AG08395 (cell line): ENCODE measurements at regions not wholly inside any gene's neighbourhood (a gene's known extent, or its start where the extent isn't known, plus 50 kb on each side); places are given as distances from the start of the nearest gene placed in this dataset.
A peak's percentile ranks its signal among the peaks of the same experiment; 100 is the strongest.
"Not testable (repeated sequence)": the region's sequence is repeated elsewhere in the genome, so short reads cannot be mapped to it uniquely, and the experiment has no call there.

Experiments used
- DNase-seq: peaks from one replicate; pipeline ENCODE4 v3.0.0; 2012; ENCODE audit warnings: mixed read lengths, low spot score

DNA sequence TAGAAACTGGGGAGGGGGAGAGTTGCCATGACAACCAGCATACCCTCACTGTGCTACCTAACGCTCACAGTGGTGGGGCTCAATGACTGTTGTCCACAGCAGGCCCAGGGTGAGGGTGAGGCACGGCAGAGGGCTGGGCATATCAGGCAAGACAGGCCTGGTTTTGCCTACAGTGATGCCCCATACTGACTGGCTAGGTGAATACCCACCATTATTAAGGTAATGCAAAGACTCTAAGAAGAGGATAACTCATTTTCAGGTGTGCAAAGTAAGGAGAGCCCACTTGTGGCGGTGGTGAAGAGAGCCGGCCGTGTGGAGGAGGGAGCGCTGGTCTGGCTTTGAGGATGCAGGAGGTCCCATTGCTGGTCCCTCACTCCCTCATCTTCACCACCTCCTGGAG lies 422.3 kb downstream of the FUT8 start:
- DNase-seq = no peak

DNA sequence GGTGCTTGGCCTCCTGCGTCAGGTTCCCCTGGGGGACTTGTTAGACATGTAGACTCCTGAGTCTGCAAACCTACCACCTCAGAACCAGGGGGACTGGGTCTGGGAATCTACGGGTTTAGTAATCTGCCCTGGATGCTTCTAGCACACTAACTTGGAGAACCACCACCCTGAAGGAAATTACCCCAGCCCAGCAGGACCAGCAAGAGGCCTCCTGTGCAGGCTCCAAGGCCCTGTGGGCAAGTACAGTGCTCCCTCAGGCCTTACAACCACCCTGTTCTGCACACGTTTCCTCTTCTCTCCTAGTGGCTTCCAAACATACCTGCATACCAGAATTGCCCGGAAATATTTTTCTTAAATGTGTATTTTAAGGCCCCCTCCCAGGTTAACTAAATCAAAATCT lies 423.0 kb downstream of the FUT8 start:
- DNase-seq = no peak

DNA sequence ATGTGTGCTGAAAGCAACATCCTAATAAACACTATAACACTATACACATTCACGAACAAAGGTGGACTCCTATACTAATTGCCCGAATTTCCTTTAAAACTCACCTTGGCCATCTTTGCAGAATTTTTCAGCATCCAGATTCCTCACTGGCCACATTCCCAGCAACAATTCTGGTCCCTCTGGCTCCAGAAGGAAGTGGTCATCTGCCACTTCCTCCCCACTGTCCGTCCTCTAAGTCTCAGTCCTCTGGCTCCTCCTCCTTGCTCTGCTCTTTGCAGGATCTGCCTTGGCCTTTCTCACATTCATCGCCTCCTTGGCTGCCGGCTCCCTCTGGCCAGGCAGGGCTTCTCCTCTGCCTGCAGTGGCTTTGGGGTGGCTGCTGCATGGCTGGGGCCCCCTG lies 426.0 kb downstream of the FUT8 start:
- no peak for DNase-seq

DNA sequence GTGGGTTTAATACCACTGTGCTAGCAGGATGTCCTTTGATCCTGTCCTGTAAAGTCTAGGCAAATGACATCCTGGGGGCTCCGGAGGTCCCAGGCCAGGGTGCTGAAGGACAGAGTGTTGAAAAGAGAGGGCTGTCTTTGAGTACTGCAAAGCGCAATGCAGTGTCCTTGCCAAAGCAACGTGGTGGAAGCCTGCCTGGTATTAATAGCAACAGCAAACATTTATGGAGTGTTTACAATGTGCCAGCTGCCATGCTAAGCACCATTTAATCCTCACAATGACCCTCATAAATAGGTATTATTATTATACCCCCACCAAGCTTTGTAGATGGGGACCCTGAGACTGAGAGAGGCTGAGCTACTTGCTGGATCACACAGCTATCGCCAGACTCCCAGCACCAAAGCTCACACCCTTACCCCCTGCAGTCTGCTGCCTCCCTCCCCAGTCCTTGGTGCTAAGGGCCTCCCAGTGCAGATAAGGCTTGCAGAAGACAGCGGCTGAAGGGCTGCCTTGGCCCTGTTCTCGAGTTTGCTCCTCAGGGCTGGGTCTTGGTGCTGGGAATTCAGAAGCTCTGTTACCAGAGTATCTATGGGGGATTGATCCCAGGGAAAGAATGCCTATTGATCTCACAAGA lies 427.7 kb downstream of the FUT8 start:
- no peak for DNase-seq

DNA sequence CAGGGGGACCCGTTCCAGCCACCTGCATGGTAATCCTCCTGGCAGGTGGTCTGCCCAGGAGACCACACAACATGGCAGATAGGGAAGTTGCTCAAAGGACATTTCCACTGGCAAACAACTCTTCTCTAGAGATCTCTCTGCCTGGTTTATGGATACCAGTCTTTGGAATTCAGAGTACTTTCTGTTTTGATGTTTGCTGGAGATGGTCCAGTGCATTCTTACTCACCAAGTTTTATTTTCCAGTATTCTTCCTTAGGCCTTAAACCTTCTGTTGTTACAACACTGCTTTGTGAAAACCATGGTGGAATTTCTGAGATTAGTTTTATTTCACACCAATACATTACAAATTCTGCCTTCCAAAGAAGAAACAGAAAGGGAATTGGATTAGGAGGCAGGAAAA lies 428.3 kb downstream of the FUT8 start:
- peak; percentile 73 for DNase-seq

DNA sequence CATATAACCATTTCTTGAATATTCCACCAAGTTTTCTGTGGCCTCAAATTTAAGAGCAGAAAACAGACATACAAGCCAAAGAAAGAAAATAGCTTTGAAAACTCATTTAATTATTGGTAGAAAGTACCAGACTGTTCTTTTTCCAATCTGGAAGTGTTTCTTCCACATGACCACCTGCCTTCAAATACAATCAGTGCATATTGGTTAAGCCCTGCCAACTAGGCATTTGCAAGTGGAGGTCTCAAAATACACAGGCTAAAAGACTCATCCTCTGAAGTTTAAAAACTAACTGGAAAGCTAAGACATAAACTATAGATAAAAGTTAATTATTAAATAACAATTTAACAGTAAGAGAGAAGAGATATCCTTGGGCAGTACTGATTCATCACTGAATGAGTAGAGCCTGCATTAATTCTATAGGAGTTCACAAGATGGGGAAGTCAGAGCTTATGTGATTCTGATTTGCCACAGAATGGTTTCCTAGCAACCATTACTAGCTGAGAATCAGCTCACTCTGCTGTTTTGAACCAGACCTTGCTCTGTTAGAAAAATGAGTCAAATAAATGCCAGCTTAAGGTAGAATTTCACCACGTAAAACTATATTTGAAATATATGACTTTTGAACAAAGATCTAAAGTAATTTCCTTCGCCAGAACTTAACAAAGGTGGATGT lies 433.8 kb downstream of the FUT8 start:
- DNase-seq = no peak

DNA sequence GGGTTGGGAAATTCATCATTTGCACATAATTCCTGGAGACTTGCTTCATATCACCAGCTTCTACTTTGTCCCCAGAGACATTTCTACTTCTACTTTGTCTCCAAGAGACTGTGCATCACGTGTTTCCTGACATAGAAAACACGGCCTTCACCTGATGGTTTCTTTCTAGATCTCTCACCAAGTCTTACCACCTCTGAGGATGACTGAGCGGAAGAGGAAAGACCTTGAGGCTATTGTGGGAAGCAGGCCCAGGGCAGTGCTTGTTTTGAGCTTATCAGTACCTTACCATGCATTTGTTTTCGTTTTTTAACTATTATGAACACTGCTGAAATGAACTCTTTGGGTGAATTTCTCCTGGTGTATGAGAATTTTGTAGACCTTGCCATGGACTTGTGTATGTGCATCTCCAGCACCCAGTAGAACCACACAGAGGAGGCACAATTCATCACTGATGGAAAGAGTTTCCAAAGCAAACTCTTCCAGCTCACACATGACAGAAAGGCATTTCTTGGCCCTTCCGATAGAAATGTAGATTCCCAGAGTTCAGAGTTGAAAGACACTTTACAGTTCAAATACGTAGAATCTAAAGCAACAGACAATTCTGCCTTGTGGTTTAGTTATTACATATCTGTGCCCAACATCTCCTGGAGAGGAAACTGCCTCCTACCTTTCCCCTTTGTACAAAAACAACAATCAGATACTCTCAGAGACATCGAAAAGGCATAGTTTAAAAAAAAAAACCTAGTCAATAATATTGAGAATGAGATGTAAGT lies 434.7 kb downstream of the FUT8 start:
- DNase-seq = no peak

DNA sequence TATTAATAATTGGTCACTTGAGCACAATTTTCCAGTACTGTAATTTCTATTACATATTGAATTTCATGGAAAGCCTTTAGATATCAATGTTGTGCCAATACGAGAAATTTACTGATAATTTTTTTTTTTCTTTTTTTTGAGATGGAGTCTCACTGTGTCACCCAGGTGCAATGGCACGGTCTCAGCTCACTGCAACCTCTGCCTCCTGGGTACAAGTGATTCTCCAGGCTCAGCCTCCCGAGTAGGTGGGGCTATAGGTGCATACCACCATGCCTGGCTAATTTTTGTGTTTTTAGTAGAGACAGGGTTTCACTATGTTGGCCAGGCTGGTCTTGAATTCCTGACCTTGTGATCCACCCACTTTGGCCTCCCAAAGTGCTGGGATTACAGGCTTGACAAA lies 435.4 kb downstream of the FUT8 start:
- not testable (repeated sequence) for DNase-seq

DNA sequence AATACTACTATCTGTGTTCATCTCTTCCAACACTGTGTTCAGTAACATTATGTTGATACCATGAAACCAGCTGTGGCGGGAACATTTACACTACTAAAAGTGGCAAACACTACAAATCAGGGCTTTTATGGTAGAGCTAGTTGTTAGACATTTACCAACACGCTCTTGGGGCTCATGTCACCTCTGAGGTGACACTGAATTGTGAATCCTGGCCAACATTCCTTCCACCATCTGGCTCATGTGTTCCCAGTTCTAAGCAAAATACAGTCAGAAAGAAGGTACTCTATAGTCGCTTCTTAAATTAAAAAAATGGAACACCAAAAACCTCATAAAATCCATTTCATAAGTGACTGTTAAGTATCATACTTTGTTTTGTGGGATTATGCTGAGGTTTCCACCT lies 436.6 kb downstream of the FUT8 start:
- no peak for DNase-seq

DNA sequence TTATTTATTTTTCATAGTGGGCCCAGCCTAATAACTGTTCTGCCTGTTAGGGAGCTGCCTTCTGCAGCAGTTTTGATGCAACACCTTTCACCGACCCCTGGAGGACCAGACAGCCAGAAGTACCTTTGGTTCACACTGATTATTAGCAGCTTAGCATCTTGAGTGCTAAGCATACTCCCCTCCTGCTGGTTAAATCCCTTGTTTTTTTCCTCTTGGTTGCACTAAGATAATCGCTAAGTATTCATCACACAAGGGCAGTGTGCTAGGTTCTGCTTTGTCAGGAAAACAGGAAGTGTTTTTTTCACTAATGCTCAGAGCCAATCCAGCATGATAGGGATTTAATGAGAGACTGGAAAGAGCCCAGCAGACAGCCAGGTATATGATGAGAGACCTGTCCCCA lies 437.0 kb downstream of the FUT8 start:
- DNase-seq = no peak

DNA sequence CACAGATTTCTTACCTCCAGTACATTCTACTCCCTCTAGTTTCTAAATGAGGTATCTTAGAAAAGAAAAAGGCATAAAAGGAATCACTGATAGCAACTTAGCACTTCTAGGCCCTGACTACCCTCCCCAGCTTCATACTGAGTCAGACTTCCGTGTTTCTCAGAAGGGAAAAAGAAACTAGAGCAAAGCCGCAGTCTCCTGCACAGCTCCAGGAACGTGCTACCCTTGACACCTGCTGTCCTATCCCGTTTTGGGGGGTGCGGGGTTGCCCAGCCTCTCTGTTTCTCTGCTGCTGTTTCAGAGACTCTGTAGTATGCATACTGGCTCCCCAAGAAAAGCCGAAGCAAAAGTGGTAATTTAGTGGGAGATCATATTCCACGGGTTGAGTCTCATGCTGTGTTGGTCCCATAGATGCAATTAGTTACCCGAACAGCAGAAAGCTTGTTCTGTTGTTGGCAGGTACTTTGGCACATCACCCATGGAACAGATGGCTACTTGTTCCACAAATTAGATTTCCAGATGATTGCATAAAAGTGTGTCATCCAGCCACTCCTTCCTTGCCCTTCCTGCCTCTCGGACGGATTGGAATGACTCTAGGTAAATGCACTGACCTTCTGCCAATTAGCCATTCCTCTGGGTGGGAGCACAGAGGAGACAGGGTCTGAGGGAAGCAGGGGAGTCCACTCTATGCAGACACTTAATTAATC lies 438.1 kb downstream of the FUT8 start:
- DNase-seq = no peak

DNA sequence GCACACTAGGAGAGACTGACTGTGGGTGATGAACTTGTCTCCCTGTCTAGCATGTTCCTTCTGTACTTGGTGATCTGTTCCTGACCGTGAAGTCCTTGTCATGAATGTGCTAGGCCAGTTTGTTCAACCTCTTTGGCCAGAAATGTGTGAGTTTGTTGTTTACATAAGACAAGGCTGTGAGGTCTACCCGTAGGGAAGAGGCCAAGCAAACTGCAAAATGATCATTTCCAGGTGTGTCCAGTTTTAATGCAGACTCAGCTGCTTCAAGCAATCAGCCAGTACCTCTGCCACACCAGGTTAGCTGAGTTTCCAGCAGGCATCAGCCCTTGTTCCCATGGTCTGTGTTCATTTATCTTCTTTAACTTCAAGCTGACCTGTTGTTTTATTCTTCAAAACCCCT lies 440.2 kb downstream of the FUT8 start:
- DNase-seq = no peak

DNA sequence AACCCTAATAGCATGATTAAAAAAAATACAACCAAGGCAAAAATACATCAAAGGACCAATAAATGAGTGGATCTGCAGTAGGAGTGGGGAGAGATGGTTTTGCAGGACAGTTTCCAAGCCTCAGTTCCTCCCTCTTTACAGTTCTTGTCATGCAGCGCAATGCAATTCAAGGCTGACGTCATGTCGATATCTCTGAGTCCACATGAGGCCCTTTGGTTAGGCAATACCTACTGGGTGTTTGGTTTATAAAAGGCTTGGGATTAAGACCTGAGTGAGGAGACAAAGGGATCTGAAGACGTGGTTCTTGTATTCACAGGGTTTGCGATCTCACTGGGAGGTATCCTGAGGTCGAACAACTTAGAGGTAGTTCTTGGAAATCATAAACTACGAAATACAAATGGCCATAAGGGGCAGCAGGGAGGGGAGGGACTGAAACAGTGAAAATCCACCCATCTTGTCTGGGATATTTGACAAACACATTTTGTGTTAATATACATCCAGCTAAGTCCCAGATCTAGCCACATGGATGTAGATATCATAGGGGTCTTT lies 441.0 kb downstream of the FUT8 start:
- no peak for DNase-seq

DNA sequence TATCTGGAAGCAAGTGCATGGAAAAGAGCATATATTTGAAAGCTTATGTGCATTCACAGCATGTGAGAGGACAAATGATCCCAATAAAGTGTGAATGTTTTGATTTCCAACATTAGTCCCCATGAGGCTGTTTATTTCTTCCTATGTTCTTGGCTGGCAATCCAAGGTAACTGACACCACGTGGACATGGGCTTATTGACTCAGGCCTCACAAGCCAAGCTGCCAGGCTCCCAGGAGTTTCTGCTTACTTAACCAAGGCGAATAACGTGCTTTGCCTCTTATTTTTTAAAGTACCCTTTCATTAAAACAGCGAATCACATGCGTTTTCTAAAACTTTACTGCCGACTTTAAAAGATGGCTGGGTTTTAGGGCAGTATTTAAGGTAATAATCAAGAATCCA lies 441.7 kb downstream of the FUT8 start:
- DNase-seq = no peak

DNA sequence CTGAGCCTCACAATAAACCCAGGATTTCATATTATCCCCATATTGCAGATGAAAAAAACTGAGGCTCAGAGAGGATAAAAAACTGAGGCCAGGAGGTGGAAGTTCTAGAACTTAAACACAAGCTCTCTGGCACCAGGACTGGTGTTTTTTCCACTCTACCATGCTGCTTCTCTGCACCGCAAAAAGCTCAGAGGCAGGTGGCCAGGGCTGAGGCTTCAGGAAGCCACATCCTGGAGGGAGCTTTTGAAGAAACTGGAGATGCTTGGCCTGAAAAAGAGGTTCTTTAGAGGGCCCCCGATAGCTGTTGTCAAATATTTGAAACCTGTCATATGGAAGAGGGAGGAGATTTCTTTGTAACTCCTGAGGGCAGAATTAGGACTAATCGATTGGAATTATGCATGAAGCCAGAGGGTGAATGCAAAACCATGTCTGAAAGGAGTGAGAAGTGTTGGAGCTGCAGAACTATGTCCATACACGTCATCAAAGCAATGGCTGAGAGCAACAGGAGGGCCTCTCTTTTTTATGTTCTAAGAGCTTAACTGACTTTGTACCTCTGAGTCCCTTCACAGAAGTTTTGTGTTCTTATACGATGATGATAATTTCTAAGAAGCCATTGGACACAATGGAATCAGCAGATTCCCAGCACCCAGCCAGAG lies 448.6 kb downstream of the FUT8 start:
- DNase-seq = no peak

DNA sequence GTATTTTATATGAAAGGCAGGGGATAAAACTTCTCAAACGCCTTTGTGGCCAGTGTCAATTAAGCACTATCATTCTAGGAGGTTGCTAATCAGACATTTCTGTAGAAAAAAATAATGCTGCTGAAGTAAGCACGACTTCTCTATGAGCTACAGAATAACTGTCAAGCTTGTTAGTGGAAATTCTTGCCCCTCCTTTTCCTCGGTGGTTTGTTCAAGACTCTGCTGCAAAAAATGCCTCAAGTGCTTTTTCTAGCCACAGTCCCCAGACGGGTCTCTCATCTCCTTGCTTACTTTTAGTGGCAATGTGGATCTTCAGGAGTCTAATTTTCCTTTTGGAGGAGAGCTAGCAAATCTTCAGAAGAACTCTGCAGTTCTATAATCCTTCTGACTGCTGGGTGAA lies 452.0 kb downstream of the FUT8 start:
- peak; percentile 21 for DNase-seq

DNA sequence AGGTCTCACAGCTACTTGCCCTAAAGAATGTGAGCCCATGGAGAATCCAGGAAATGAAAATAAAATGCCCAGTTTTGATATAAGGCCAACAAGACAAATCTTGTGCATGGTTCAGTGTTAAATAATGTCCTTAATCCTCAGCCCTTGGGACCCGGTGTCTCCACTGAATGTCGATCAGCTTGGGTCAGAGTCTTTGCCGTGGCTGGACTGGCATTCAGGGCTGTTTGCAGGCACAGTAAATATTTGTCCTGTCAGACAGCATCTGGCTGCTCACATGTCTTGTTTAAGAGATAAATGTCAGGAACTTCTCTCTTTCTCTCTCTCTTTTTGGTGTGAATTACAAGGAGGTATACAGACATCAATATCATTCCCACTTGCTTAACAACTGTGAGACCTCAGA lies 452.5 kb downstream of the FUT8 start:
- DNase-seq = peak; percentile 25

DNA sequence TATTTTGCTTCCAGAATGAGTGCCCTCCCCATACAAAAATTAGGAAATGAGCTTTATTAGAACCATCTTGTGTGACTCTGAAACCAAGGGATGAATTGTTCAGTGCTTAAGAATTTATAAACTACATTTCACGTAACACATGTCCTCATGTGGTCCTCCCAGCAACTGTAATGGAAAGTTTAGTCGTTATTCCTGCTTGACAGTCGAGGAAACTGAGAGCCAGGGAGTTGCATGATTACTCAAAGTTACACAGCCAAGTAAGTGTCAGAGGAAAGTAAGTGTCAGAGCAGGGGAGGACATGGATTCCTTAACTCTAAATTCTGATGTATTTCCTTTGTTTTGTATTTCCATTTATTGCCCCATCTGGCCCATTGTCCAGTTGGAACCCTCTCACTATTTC lies 453.9 kb downstream of the FUT8 start:
- peak; percentile 68 for DNase-seq

DNA sequence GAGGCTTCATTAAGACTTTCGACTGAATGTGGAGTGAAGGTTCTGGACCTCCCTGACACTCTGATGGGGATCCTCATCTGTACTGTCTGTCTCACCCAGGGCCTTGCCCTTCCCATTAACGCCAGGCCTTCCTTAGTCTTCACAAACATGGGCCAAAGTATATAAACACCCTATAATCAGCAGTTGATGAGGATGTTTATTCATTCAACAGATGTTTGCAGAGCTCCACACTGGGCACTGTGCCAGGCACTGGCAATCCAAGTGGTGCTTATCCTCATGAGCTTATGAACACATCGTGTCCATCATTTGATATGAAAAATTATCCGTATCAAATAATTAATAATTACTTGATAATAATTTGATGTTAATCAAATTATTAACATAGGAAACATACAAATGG lies 454.4 kb downstream of the FUT8 start:
- DNase-seq = no peak

DNA sequence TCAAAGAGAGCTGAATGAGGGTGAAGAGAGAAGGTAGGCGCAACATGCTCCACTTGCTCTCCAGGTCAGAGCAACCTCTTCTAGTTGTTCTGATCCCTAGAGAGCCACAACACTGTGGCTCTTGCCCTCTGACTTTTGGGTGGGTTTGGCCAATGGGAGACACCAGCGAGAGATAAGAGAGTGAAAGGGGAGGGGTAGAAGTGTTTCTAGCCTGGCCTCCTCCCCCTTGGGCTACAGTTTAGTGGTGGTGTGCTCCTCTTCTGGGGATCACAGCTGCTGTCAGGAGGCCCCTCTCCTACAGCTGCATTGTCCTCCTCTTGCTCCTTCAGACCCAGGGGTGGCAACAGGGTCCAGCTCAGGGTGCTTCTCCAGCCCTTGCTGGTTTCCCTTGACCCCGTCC lies 454.8 kb downstream of the FUT8 start:
- no peak for DNase-seq

DNA sequence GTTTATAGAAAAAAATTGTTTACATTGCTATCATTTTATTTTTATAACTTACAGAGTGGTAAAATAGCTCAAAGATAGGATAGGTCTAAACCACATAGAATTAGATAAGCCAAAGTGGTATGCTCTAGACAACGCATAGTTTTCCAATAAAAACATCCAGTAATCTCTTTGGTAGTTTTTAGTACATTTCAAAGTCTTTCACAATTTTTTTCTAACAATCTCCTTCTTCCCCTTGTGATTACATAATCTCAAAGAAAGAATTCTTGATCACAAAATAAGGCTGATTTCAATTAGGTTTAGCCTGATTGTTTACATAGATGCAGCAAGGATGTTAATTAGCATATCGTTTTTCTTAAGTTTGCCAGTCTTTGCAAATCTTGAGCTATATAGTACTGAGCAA lies 460.0 kb downstream of the FUT8 start:
- DNase-seq = peak; percentile 35

DNA sequence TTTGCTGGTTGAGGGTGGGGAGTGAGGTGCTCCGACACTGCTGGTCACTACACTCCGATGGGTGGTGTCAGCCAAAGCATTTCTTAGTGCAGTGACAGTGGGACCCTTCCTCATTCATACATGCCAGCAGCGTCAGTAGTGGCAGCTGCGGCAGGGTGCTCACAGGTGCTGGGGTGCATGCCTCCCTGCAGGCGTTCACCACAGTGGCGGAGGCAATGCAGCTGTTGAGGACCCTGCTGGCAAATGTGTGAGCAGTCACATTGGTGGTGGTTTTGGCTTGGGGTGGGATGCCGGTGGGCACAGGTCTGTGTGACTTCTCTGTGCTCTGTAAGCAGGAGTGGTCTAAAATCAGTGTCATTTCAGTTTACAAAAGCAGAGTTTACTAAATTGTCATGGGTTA lies 464.6 kb downstream of the FUT8 start:
- DNase-seq = no peak
